ENCODE measurements at regions not wholly inside any gene's neighbourhood (a gene's known extent, or its start where the extent isn't known, plus 50 kb on each side); places are given as distances from the start of the nearest gene placed in this dataset.

GRCh38 chr18:64234321-64234720 is 85.4 kb upstream of the LINC00305 start:
- TF ChIP-seq CTCF (IDR thresholded peaks at IDR 0.05) (no peak), POLR2A (IDR thresholded peaks at IDR 0.05) (no peak)

Data from Peyer's patch (tissue), 4 donors.